Central memory CD4-positive, alpha-beta T cell (primary cell): ENCODE measurements at regions not wholly inside any gene's neighbourhood (a gene's known extent, or its start where the extent isn't known, plus 50 kb on each side); places are given as distances from the start of the nearest gene placed in this dataset.

ENCODE experiments used
- DNase-seq: peaks from one replicate; pipeline ENCODE4 v3.0.0; 2022

GRCh38 chr13:40123962-40124632 is 468.6 kb downstream of the COG6 start:
- no peak for DNase-seq

GRCh38 chr13:40124633-40125015 is 469.2 kb downstream of the COG6 start:
- no peak for DNase-seq

- DNase-seq: no peak
Measured at GRCh38 chr13:40125336-40125735, 469.9 kb downstream of the COG6 start.

- DNase-seq: no peak
Measured at GRCh38 chr13:40126306-40127085, 471.0 kb downstream of the COG6 start.

- DNase-seq: no peak
Measured at GRCh38 chr13:40127476-40127875, 472.0 kb downstream of the COG6 start.

GRCh38 chr13:40127925-40128324 is 472.5 kb downstream of the COG6 start:
- no peak for DNase-seq

DNA sequence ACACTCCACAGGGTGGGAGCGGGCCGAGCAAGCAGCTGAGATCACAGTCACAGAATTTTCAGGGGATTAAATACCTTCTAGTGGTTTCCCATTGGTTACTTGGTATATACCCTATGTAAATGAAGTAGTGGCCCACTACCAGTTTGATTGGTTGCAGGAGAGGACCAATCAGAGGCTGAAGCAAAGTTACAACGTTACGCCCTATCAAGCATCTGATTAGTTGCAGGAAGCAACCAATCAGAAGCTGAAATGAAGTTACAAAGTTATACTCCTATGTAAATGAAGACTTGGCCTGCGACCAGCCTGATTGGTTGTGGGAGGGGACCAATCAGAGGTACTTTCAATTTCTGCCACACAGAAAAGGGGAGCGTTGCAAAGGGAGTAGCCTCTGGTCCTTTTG is 474.0 kb downstream of the COG6 start:
- DNase-seq: no peak

- no peak for DNase-seq
Measured at GRCh38 chr13:40130871-40131636, 475.6 kb downstream of the COG6 start.

- no peak for DNase-seq
Measured at GRCh38 chr13:40132249-40132648, 476.8 kb downstream of the COG6 start.

GRCh38 chr13:40136896-40137295 is 481.4 kb downstream of the COG6 start:
- no peak for DNase-seq

DNA sequence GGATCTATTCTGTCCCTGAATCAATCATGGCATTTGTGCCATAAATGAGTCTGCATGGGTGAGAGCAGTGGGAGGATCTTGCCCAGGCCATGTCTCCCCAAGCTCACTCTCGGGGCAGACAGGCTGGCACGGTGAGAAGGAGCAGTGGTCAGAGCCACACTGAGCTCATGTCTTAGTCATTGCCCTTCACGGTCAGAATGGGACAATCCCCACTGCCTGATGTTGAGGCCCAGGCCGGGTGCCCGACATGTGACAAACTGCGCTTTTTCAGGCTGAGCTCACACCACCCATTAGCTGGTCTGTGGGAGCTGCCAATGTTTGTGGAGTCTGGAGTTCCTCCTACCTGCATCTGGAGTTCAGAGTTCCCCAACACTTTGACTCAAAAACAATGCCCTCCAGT is 481.9 kb downstream of the COG6 start:
- no peak for DNase-seq

- DNase-seq: no peak
Measured at GRCh38 chr13:40139896-40140520, 484.5 kb downstream of the COG6 start.

- no peak for DNase-seq
Measured at GRCh38 chr13:40141859-40142555, 486.5 kb downstream of the COG6 start.

DNA sequence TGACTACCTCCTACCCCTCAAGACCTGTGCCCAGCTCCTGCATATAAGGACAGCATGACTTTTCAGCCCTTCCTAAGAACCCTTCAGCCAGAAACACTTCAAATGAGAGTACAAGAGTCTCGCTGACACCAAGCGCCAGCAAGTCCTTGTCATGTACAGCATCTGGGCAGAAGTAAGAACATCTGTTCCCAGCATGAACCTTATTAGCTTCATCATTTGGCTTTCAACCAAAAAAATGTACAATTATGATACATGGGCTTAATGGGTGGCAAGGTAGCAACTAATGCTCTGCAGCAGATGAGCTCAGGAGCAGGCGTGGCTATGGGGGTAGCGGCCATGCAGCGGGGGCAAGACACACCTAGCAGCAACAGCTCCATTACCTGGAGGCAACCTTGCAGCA is 487.6 kb downstream of the COG6 start:
- DNase-seq: no peak

DNA sequence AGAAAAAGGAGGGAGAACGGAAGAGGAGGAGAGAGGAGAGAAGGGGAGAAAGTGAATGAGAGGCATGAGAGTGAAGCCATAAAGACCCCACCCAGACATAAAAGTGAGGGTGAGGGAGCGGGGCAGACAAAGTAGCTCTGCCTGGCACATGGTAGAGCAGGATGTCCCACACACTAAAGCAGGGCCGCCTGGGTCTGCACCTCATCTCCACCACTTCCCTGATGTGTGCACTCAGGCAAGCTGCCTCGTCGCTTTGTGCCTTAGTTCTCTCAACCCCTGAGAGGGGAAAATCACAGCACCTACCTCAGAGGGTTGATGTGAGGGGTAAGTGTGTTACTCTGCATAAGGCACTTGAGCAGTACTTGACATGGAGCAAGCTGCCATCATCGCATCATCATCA is 488.1 kb downstream of the COG6 start:
- no peak for DNase-seq

DNA sequence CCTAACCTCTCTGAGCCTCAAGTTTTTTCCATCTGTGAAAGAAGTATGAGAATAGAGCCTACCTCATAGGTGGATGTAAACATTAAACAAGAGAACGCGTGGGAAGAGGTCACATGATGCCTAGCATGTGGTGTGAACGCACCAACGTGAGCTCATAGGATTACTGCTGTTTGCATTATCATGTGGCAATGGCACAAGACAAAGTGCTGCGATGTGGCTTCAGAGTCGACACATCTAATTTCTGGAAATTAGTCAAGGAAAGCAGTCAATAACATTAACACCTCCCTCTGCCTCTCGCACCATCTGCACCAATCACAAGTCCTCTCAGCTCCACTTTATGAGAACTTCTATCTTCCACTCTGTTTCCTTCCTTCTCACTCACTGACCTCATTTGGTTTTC is 489.7 kb downstream of the COG6 start:
- DNase-seq: no peak

DNA sequence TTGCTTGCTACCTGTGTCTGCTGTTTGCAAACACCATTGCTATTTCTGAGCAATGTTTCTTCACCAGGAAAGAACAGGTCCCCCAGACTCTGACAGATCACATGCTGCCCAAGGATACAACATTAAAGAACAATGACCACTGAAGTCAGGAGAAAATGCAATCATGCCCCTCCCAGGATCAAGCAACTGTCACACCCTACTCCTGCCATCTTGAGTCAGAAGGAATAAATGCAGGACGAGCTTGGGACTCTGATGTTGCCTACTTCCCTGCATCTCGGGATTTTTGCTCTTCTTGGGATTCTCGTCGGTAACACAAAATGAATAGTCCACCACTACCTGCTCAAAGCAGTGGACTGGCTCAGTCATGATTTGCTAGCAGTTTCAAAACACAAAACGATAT is 490.6 kb downstream of the COG6 start:
- no peak for DNase-seq

DNA sequence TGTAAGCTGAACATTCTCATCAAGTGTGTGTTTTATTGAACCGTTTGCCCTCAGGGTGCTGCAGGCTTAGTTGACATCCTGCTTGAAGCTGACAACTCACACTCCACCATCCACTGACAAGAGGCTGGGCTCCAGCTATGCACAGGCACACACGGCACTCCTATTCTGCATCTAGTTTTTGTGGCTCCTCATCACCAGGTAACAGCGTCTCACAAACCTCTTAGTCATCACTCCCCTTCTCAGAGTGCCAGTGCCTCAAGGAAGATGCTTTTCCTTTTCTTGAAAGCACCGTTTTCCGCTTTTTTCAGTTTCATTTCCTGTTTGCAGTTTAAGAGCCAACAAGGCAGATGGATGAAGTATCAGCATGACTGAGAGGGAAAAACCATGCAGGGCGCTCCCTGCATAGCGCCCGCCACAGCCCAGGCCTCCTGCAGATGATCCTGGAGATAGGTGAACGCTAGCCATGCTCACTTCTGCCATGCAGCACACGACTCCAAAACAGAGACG is 491.2 kb downstream of the COG6 start:
- DNase-seq: peak; percentile 15

- DNase-seq: peak; percentile 34
Measured at GRCh38 chr13:40148101-40148500, 492.6 kb downstream of the COG6 start.

- no peak for DNase-seq
Measured at GRCh38 chr13:40148742-40149141, 493.3 kb downstream of the COG6 start.

GRCh38 chr13:40149611-40150274 is 494.3 kb downstream of the COG6 start:
- DNase-seq: no peak

DNA sequence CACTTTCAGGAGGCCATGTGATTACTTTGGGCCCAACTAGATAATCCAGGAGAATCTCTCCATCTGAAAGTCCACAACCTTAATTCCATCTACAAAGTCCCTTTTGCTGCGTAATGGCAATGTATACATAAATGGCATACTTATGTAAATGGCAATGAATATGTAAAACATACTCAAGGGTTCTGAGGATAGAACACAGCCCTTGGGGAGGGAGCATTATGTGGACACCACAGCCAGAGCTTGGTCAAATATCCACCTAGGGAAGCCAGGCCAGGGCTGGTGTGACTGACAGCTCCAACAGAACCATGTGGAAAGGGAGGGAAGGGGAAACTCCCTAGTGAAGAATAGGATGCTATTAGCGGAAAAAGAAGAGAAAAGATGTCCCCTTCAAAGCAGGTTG is 496.2 kb downstream of the COG6 start:
- DNase-seq: no peak
